K562 (cell line): ENCODE measurements at regions not wholly inside any gene's neighbourhood (a gene's known extent, or its start where the extent isn't known, plus 50 kb on each side); places are given as distances from the start of the nearest gene placed in this dataset.
"Not testable (repeated sequence)": the region's sequence is repeated elsewhere in the genome, so short reads cannot be mapped to it uniquely, and the experiment has no call there.

Experiments
- ATAC-seq: fragments of 200-7000 bp; cut with Tn5 transposase; 3 replicates; pipeline ENCODE4 v1.9.1; 2020; ENCODE audit warnings: moderate library complexity
- BruUV-seq: library from RNA; stranded (reverse); fragments of 400-500 nt; replicated peaks from 2 replicates; lab custom pipeline; 2021; lab: Mats Ljungman, UMichigan
- CTCF ChIA-PET: fragments of 300-600 bp; formaldehyde crosslinking; extraction: SDS; loops from one replicate; lab custom pipeline; 2021; ENCODE audit warnings: low intra/inter-chr PET ratio; lab: Yijun Ruan, JAX
- POLR2A ChIA-PET: fragments of 300-600, 350-650 bp; sonication (Branson Sonifier 250); formaldehyde crosslinking; extraction: SDS; loops from one replicate; lab custom pipeline; 2021; ENCODE audit warnings: antibody characterized with exemption, inconsistent platforms; lab: Yijun Ruan, JAX
- DNase-seq, 4 experiments: peaks; one replicate each; pipeline versions ENCODE4 v3.0.0 to v3.0.0-alpha.2; 2011 to 2018; ENCODE audit warnings: low spot score in 3 of 4, mixed read lengths in 3 of 4; ENCODE audit errors: extremely low read depth in 1 of 4
- FAIRE-seq: peaks from 2 replicates; lab custom pipeline; 2011; peaks lifted over from hg19 to GRCh38; lab: Jason Lieb, UNC
- H2AFZ ChIP-seq: 2 replicates; pipeline ENCODE4 v1.6.0; 2011; ENCODE audit warnings: low read depth, low read length, control low read depth, inconsistent platforms
- H3K27ac ChIP-seq: fragments of 200-600 bp; 3 replicates; pipeline ENCODE4 v1.8.0; 2011; ENCODE audit warnings: low read depth, mild to moderate bottlenecking, control low read depth, inconsistent platforms, low read length, moderate library complexity, mixed read lengths; ENCODE audit errors: extremely low read depth
- H3K27me3 ChIP-seq, 2 experiments: fragments of 300-600 bp in 1 of 2; 2 replicates in 1 of 2; 3 replicates in 1 of 2; pipeline versions ENCODE4 v1.6.0 to v1.8.0; 2011; ENCODE audit warnings: inconsistent platforms in 2 of 2, low read length in 2 of 2, mild to moderate bottlenecking in 1 of 2, mixed read lengths in 1 of 2, moderate library complexity in 1 of 2; ENCODE audit not compliant: control insufficient read depth in 2 of 2, insufficient read depth in 2 of 2
- H3K36me3 ChIP-seq: fragments of 300-600 bp; 3 replicates; pipeline ENCODE4 v1.8.0; 2011; ENCODE audit warnings: mild to moderate bottlenecking, low read length, inconsistent platforms; ENCODE audit not compliant: control insufficient read depth, insufficient read depth
- H3K4me1 ChIP-seq, 2 experiments: fragments of 200-600 bp in 1 of 2; replicated peaks in 1 of 2; 2 replicates in 1 of 2; 3 replicates in 1 of 2; pipeline versions ENCODE4 v1.5.1 to v1.8.0; 2011; ENCODE audit warnings: inconsistent platforms in 2 of 2, low read length in 2 of 2, mild to moderate bottlenecking in 1 of 2, mixed read lengths in 1 of 2, moderate library complexity in 1 of 2; ENCODE audit not compliant: control insufficient read depth in 2 of 2, insufficient read depth in 2 of 2
- H3K4me2 ChIP-seq: 2 replicates; pipeline ENCODE4 v1.6.1; 2011; ENCODE audit warnings: low read length, control low read depth, inconsistent platforms, mixed read lengths; ENCODE audit not compliant: insufficient read depth
- H3K4me3 ChIP-seq: fragments of 200-600 bp; sonication (generic), shearing (Covaris generic); 2 replicates; pipeline ENCODE4 v1.5.1; 2016; ENCODE audit warnings: control low read depth, inconsistent platforms
- H3K79me2 ChIP-seq: fragments of 200-600 bp; 3 replicates; pipeline ENCODE4 v1.8.0; 2011; ENCODE audit warnings: low read length, inconsistent platforms; ENCODE audit not compliant: control insufficient read depth, insufficient read depth
- H3K9ac ChIP-seq, 2 experiments: 2 replicates each; pipeline versions ENCODE4 v1.6.0 to v1.6.1; 2011; ENCODE audit warnings: low read depth in 2 of 2, low read length in 2 of 2, control low read depth in 1 of 2, inconsistent platforms in 1 of 2, mild to moderate bottlenecking in 1 of 2, mixed read lengths in 1 of 2; ENCODE audit not compliant: insufficient read depth in 1 of 2
- H3K9me1 ChIP-seq: one replicate; pipeline ENCODE4 v1.6.0; 2011; ENCODE audit warnings: inconsistent platforms, mild to moderate bottlenecking, low read length, moderate library complexity; ENCODE audit not compliant: control insufficient read depth, insufficient read depth
- H3K9me3 ChIP-seq: replicated peaks from 2 replicates; pipeline ENCODE4 v1.5.1; 2011; ENCODE audit warnings: low read depth, low read length, inconsistent platforms; ENCODE audit not compliant: control insufficient read depth, insufficient read depth
- H4K20me1 ChIP-seq: replicated peaks from 2 replicates; pipeline ENCODE4 v1.6.1; 2011; ENCODE audit warnings: low read length, inconsistent platforms, mixed read lengths; ENCODE audit not compliant: control insufficient read depth, insufficient read depth
- MCM7 ChIP-seq, 2 experiments: fragments of 450-650 bp; IDR thresholded peaks; 2 replicates each; pipeline ENCODE4 v1.6.1; 2016 to 2018
- WGBS: fragments of 100-300 bp; shearing (Covaris generic); methylation state at CpG from one replicate; pipeline ENCODE4 v1.1.6; 2016; ENCODE audit warnings: low coverage, mixed read lengths; ENCODE audit not compliant: insufficient coverage; ENCODE audit errors: missing lambda C conversion rate; 5-methylcytosine and 5-hydroxymethylcytosine counted together
- in situ Hi-C: fragments of 300-500 bp; cut with MboI; formaldehyde crosslinking; loops from 4 replicates; pipeline ENCODE4 v1.15.0; 2018; ENCODE audit warnings: inconsistent platforms, mixed read lengths
- intact Hi-C: fragments of 100-400 bp; cut with micrococcal nuclease; formaldehyde crosslinking; loops from 2 replicates; pipeline ENCODE4 v1.14.2; 2022
- TF ChIP-seq, protein P1 (sequence below): fragments of 450-650 bp; IDR thresholded peaks from 2 replicates; pipeline ENCODE4 v1.6.1; 2016; ENCODE audit warnings: missing biosample characterization, missing genetic modification characterization
- TF ChIP-seq, protein P2 (sequence below): fragments of 200-800 bp; sonication (Bioruptor generic); IDR thresholded peaks from 2 replicates; pipeline ENCODE4 v1.6.1; 2017; ENCODE audit warnings: missing genetic modification characterization, missing compliant biosample characterization
- TF ChIP-seq, protein P3 (sequence below): fragments of 450-650 bp; IDR thresholded peaks from one replicate; pipeline ENCODE4 v1.6.1; 2018; ENCODE audit warnings: mild to moderate bottlenecking, moderate library complexity; ENCODE audit not compliant: partially characterized antibody

DNA sequence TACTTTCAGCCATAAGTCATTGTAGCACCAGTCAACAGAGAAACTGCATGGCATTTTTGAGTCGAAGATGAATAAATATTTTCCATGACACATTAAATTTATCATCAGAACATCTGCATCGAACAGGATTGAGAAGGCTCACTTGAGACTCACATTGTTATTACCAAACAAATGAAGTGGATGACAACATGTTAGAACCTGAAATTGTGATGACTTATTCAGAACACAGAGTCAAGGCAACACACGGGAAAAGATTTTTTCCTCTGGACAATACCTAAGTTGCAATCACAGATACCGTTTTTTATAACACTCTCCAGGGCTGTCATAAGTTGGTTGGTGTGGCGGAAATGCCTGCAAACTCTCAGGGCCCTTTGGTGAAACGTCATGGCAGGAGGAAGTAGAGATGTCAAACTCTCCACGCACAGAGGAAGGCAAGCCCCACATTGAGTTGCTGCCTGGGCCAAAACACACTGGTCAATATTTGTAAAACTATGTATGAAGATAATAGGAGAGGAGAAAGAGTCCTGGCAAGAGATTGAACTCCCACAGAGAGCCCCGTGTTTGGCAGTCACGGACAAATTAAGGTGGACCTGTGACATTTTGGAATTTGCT lies 123.8 kb downstream of the PWWP3B start:
- H3K4me1 ChIP-seq, H3K4me3 ChIP-seq, intact Hi-C loops, BruUV-seq, H3K9me1 ChIP-seq, H4K20me1 ChIP-seq, H3K27me3 ChIP-seq, ATAC-seq, FAIRE-seq, H3K4me2 ChIP-seq, DNase-seq, POLR2A ChIA-PET, CTCF ChIA-PET, H3K9ac ChIP-seq, H3K27ac ChIP-seq, H3K36me3 ChIP-seq, in situ Hi-C loops, H3K9me3 ChIP-seq, H3K79me2 ChIP-seq, H2AFZ ChIP-seq: not testable (repeated sequence)
- no CpG with 5 or more reads among the region's 9 CpGs for WGBS

DNA sequence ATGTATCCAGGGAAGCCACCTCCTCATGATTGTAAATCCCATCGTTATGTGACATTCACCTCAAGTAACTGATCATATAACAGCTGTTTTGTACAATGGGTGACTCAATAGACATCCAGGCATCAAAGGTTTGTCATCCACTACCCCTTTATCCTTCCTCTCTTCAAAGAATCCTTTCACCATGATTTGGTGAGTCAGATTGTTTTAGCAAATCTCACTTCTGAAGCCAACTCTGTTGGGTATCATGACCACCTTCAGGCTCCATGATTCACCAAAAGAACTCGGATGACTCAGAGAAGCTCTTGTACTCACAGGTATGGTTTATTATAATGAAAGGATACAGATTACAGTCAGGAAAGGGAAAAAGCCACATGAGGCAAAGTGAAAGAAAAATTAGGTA lies 132.1 kb downstream of the PWWP3B start:
- H3K4me2 ChIP-seq, result no peak overlapping the region
- H2AFZ ChIP-seq, result no peak overlapping the region
- in situ Hi-C loops, result no loop called here
- no peak overlapping the region for H3K9ac ChIP-seq
- no peak overlapping the region for H3K27ac ChIP-seq
- no TSS peak for BruUV-seq
- no peaks in the 10 kb centered on the region for H3K9me3 ChIP-seq
- H3K4me3 ChIP-seq, result no peak overlapping the region
- H3K36me3 ChIP-seq, result no peaks in the 10 kb centered on the region
- ChIA-PET POLR2A (no interaction called here), CTCF (no interaction called here)
- H3K4me1 ChIP-seq, result no peaks in the 10 kb centered on the region
- ATAC-seq (no peak), DNase-seq (no peak), FAIRE-seq (no peak)
- no peaks in the 10 kb centered on the region for H3K27me3 ChIP-seq
- no peaks in the 10 kb centered on the region for H3K79me2 ChIP-seq
- H4K20me1 ChIP-seq, result no peaks in the 10 kb centered on the region
- no peaks in the 10 kb centered on the region for H3K9me1 ChIP-seq
- 0% methylated on average over 2 of the region's 2 CpGs for WGBS
- TF ChIP-seq, protein P1, sequence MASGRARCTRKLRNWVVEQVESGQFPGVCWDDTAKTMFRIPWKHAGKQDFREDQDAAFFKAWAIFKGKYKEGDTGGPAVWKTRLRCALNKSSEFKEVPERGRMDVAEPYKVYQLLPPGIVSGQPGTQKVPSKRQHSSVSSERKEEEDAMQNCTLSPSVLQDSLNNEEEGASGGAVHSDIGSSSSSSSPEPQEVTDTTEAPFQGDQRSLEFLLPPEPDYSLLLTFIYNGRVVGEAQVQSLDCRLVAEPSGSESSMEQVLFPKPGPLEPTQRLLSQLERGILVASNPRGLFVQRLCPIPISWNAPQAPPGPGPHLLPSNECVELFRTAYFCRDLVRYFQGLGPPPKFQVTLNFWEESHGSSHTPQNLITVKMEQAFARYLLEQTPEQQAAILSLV (tag), result no peak
- no peak for TF ChIP-seq MCM7 (IDR thresholded peaks at IDR 0.05)
- TF ChIP-seq, protein P2, sequence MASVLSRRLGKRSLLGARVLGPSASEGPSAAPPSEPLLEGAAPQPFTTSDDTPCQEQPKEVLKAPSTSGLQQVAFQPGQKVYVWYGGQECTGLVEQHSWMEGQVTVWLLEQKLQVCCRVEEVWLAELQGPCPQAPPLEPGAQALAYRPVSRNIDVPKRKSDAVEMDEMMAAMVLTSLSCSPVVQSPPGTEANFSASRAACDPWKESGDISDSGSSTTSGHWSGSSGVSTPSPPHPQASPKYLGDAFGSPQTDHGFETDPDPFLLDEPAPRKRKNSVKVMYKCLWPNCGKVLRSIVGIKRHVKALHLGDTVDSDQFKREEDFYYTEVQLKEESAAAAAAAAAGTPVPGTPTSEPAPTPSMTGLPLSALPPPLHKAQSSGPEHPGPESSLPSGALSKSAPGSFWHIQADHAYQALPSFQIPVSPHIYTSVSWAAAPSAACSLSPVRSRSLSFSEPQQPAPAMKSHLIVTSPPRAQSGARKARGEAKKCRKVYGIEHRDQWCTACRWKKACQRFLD, result no peak
- TF ChIP-seq, protein P3, sequence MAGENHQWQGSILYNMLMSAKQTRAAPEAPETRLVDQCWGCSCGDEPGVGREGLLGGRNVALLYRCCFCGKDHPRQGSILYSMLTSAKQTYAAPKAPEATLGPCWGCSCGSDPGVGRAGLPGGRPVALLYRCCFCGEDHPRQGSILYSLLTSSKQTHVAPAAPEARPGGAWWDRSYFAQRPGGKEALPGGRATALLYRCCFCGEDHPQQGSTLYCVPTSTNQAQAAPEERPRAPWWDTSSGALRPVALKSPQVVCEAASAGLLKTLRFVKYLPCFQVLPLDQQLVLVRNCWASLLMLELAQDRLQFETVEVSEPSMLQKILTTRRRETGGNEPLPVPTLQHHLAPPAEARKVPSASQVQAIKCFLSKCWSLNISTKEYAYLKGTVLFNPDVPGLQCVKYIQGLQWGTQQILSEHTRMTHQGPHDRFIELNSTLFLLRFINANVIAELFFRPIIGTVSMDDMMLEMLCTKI, result no peak
- intact Hi-C loops, result no loop called here
